MCF 10A (cell line): ENCODE measurements at regions not wholly inside any gene's neighbourhood (a gene's known extent, or its start where the extent isn't known, plus 50 kb on each side); places are given as distances from the start of the nearest gene placed in this dataset.
"Not testable (repeated sequence)": the region's sequence is repeated elsewhere in the genome, so short reads cannot be mapped to it uniquely, and the experiment has no call there.

Experiments used
- BruUV-seq: library from RNA; stranded (reverse); fragments of 400-500 nt; replicated peaks from 2 replicates; lab custom pipeline; 2021; lab: Mats Ljungman, UMichigan
- CTCF ChIA-PET: fragments of 300-600 bp; sonication (Branson Sonifier 250); formaldehyde crosslinking; extraction: SDS; loops from one replicate; lab custom pipeline; 2021; ENCODE audit warnings: antibody characterized with exemption, inconsistent platforms; lab: Yijun Ruan, JAX
- POLR2A ChIA-PET: fragments of 300-600, 350-650 bp; sonication (Branson Sonifier 250); formaldehyde crosslinking; extraction: SDS; loops from one replicate; lab custom pipeline; 2020; ENCODE audit warnings: antibody characterized with exemption, inconsistent platforms; lab: Yijun Ruan, JAX
- DNase-seq: peaks from one replicate; pipeline ENCODE4 v3.0.0-alpha.2; 2018; ENCODE audit not compliant: unreplicated experiment
- H3K27ac Mint-ChIP-seq: one replicate; pipeline ENCODE4 v1.8.0; 2022; ENCODE audit warnings: mild to moderate bottlenecking, low read depth, mixed read lengths; ENCODE audit not compliant: unreplicated experiment
- H3K27me3 Mint-ChIP-seq: one replicate; pipeline ENCODE4 v1.8.0; 2022; ENCODE audit warnings: mixed read lengths; ENCODE audit not compliant: insufficient read depth, unreplicated experiment
- H3K36me3 Mint-ChIP-seq: one replicate; pipeline ENCODE4 v1.8.0; 2022; ENCODE audit warnings: mild to moderate bottlenecking, moderate library complexity, mixed read lengths; ENCODE audit not compliant: insufficient read depth, unreplicated experiment
- H3K4me1 Mint-ChIP-seq: one replicate; pipeline ENCODE4 v1.8.0; 2022; ENCODE audit warnings: mixed read lengths; ENCODE audit not compliant: insufficient read depth, unreplicated experiment
- H3K4me3 Mint-ChIP-seq: one replicate; pipeline ENCODE4 v1.8.0; 2022; ENCODE audit warnings: mild to moderate bottlenecking, moderate library complexity, mixed read lengths; ENCODE audit not compliant: unreplicated experiment
- H3K9me3 Mint-ChIP-seq: one replicate; pipeline ENCODE4 v1.8.0; 2022; ENCODE audit warnings: mixed read lengths; ENCODE audit not compliant: unreplicated experiment
- intact Hi-C: fragments of 100-400 bp; cut with micrococcal nuclease; formaldehyde crosslinking; loops from 2 replicates; pipeline ENCODE4 v1.14.1; 2022
- TF ChIP-seq, protein P1 (sequence below): fragments of 200-600 bp; IDR thresholded peaks from one replicate; pipeline ENCODE4 v1.8.0; 2022; ENCODE audit warnings: antibody characterized with exemption, mild to moderate bottlenecking; ENCODE audit not compliant: unreplicated experiment

- H3K4me1 Mint-ChIP-seq = no peaks in the 10 kb centered on the region
- DNase-seq = no peak
- TF ChIP-seq, protein P1, sequence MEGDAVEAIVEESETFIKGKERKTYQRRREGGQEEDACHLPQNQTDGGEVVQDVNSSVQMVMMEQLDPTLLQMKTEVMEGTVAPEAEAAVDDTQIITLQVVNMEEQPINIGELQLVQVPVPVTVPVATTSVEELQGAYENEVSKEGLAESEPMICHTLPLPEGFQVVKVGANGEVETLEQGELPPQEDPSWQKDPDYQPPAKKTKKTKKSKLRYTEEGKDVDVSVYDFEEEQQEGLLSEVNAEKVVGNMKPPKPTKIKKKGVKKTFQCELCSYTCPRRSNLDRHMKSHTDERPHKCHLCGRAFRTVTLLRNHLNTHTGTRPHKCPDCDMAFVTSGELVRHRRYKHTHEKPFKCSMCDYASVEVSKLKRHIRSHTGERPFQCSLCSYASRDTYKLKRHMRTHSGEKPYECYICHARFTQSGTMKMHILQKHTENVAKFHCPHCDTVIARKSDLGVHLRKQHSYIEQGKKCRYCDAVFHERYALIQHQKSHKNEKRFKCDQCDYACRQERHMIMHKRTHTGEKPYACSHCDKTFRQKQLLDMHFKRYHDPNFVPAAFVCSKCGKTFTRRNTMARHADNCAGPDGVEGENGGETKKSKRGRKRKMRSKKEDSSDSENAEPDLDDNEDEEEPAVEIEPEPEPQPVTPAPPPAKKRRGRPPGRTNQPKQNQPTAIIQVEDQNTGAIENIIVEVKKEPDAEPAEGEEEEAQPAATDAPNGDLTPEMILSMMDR = no peak
- H3K4me3 Mint-ChIP-seq = no peak overlapping the region
- POLR2A ChIA-PET = no interaction called here
- no TSS peak for BruUV-seq
- intact Hi-C loops = no loop called here
- H3K9me3 Mint-ChIP-seq = peaks cover 3% of the 10 kb centered on the region
- H3K27me3 Mint-ChIP-seq = no peaks in the 10 kb centered on the region
- CTCF ChIA-PET = no interaction called here
- H3K27ac Mint-ChIP-seq = no peak overlapping the region
- H3K36me3 Mint-ChIP-seq = no peaks in the 10 kb centered on the region
Measured at GRCh38 chr3:153553605-153553945, 391.5 kb downstream of the RAP2B start.

DNA sequence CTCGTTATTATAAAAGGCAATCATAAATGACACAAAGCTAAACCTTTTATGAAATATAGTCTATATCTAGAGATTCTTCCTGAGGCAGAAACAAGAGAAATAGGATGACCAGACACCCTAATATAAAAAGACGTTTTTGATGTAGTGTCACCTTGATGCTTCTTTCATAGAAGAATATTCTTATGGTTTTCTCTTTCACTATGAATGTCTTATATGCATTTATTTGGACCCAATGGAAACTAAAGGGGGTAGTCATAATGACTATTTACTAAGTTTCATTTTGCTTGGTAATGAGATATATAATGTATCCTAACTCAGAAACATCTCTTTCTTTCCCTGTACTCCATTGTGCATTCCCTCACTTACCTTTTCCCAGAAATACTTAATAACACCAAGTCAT is 393.9 kb downstream of the RAP2B start:
- no peak overlapping the region for H3K27ac Mint-ChIP-seq
- H3K4me1 Mint-ChIP-seq = no peaks in the 10 kb centered on the region
- ChIA-PET CTCF (interaction anchor here (0.5 to 0.6 kb wide), 2 partner anchors 39 to 1635 kb away, joined by 3 to 4 read pairs; no protein-coding TSS in a partner anchor), POLR2A (interaction anchor here (0.9 kb wide), 1 partner anchor 10 kb away, joined by 3 read pairs; no protein-coding TSS in a partner anchor)
- BruUV-seq = no TSS peak
- H3K36me3 Mint-ChIP-seq = no peaks in the 10 kb centered on the region
- H3K9me3 Mint-ChIP-seq = peaks cover 14% of the 10 kb centered on the region
- H3K27me3 Mint-ChIP-seq = no peaks in the 10 kb centered on the region
- TF ChIP-seq, protein P1 = no peak
- DNase-seq = no peak
- no peak overlapping the region for H3K4me3 Mint-ChIP-seq
- intact Hi-C loops = no loop called here

DNA sequence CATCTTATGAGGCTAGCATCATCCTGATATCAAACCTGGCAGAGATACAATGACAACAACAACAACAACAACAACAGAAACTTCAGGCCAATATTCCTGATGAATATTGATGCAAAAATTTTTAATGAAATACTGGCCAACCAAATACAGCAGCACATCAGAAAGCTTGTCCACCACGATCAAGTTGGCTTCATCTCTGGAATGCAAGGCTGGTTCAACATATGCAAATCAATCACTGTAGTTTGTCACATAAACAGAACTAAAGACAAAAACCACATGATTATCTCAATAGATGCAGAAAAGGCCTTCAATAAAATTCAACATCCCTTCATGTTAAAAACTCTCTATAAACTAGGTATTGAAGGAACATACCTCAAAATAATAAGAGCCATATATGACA is 397.3 kb downstream of the RAP2B start:
- H3K27ac Mint-ChIP-seq, BruUV-seq, intact Hi-C loops, CTCF ChIA-PET, DNase-seq, H3K27me3 Mint-ChIP-seq, H3K4me3 Mint-ChIP-seq, POLR2A ChIA-PET, H3K36me3 Mint-ChIP-seq, H3K4me1 Mint-ChIP-seq: not testable (repeated sequence)
- H3K9me3 Mint-ChIP-seq = peaks cover 22% of the 10 kb centered on the region

DNA sequence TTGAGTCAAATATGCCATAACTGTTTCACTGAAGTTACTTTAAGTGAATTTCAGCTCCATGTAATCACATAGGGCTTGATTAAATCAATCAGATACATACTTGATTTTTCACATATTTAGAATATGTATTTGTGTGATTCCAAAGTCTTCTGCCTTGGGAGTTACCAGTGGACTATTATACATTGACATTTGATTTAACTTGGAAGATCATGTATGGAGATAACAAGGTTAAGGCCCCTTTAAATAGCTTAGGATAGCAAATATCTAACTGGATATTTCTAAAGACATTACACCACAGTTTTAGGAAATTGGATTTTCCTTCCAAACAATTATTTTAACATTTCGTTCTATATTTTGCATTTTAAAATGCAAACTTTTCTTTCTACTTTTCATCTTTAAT is 405.0 kb downstream of the RAP2B start:
- no peak overlapping the region for H3K4me3 Mint-ChIP-seq
- peaks cover 1% of the 10 kb centered on the region for H3K4me1 Mint-ChIP-seq
- TF ChIP-seq, protein P1 = no peak
- H3K9me3 Mint-ChIP-seq = peaks cover 8% of the 10 kb centered on the region
- intact Hi-C loops = no loop called here
- H3K27ac Mint-ChIP-seq = no peak overlapping the region
- H3K27me3 Mint-ChIP-seq = no peaks in the 10 kb centered on the region
- DNase-seq = no peak
- POLR2A ChIA-PET = no interaction called here
- no TSS peak for BruUV-seq
- H3K36me3 Mint-ChIP-seq = no peaks in the 10 kb centered on the region
- CTCF ChIA-PET = interaction anchor here (0.6 kb wide), 1 partner anchor 1754 kb away, joined by 4 read pairs; no protein-coding TSS in a partner anchor

- intact Hi-C loops = no loop called here
- no peak for DNase-seq
- no peaks in the 10 kb centered on the region for H3K36me3 Mint-ChIP-seq
- CTCF ChIA-PET = no interaction called here
- peaks cover 6% of the 10 kb centered on the region for H3K4me1 Mint-ChIP-seq
- TF ChIP-seq, protein P1 = no peak
- H3K27ac Mint-ChIP-seq = no peak overlapping the region
- no peaks in the 10 kb centered on the region for H3K27me3 Mint-ChIP-seq
- H3K9me3 Mint-ChIP-seq = peaks cover 8% of the 10 kb centered on the region
- POLR2A ChIA-PET = interaction anchor here (0.6 kb wide), 1 partner anchor 54 kb away, joined by 3 read pairs; no protein-coding TSS in a partner anchor
- BruUV-seq = no TSS peak
- no peak overlapping the region for H3K4me3 Mint-ChIP-seq
Measured at GRCh38 chr3:153567556-153567955, 405.5 kb downstream of the RAP2B start.

- H3K4me1 Mint-ChIP-seq = peaks cover 13% of the 10 kb centered on the region
- POLR2A ChIA-PET = interaction anchor here (0.6 to 0.7 kb wide), 3 partner anchors 28 to 286 kb away, joined by 3 read pairs; no protein-coding TSS in a partner anchor
- H3K9me3 Mint-ChIP-seq, H3K27ac Mint-ChIP-seq, DNase-seq, H3K27me3 Mint-ChIP-seq, H3K36me3 Mint-ChIP-seq, CTCF ChIA-PET, BruUV-seq, intact Hi-C loops, H3K4me3 Mint-ChIP-seq: not testable (repeated sequence)
Measured at GRCh38 chr3:153570481-153570880, 408.5 kb downstream of the RAP2B start.
